Ovary (tissue), 3 donors: ENCODE measurements at regions not wholly inside any gene's neighbourhood (a gene's known extent, or its start where the extent isn't known, plus 50 kb on each side); places are given as distances from the start of the nearest gene placed in this dataset.

Source experiments
- EP300 ChIP-seq: sonication (generic); formaldehyde crosslinking; IDR thresholded peaks from one replicate; pipeline ENCODE4 v1.6.1; 2017; ENCODE audit warnings: antibody characterized with exemption
- POLR2A ChIP-seq: fragments of 450-650 bp; IDR thresholded peaks from one replicate; pipeline ENCODE4 v1.6.1; 2017; ENCODE audit warnings: antibody characterized with exemption, mild to moderate bottlenecking, moderate library complexity
- TF ChIP-seq, protein P1 (sequence below), 3 donors: fragments of 450-650 bp in 2 of 3; fragments of 200-600 bp in 1 of 3; IDR thresholded peaks; one replicate each; pipeline versions ENCODE4 v1.5.1 to v1.8.0; 2016 to 2022; ENCODE audit warnings: antibody characterized with exemption in 3 of 3, mild to moderate bottlenecking in 1 of 3
- donor health status: DM: no; HTN: no; CAD: no.

DNA sequence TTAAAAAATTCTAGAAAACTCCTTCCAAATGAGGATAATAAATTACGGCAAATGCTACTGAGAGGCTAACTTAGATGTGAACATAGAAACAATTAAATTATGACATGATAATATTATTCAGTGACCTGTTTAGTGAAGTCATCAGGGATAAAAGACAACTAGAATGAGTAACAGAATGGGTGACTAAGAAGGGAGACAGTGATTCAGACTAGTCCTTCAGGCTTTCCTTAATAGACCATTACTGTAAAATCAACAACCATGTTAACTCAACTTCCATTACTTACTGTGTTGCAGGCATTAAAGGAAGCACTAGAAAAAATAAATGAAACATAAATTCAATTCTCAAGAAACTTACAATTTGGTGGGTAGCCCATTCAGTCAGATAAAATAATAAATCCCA lies 543.9 kb upstream of the LRFN5 start:
- TF ChIP-seq, protein P1, sequence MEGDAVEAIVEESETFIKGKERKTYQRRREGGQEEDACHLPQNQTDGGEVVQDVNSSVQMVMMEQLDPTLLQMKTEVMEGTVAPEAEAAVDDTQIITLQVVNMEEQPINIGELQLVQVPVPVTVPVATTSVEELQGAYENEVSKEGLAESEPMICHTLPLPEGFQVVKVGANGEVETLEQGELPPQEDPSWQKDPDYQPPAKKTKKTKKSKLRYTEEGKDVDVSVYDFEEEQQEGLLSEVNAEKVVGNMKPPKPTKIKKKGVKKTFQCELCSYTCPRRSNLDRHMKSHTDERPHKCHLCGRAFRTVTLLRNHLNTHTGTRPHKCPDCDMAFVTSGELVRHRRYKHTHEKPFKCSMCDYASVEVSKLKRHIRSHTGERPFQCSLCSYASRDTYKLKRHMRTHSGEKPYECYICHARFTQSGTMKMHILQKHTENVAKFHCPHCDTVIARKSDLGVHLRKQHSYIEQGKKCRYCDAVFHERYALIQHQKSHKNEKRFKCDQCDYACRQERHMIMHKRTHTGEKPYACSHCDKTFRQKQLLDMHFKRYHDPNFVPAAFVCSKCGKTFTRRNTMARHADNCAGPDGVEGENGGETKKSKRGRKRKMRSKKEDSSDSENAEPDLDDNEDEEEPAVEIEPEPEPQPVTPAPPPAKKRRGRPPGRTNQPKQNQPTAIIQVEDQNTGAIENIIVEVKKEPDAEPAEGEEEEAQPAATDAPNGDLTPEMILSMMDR (IDR thresholded peaks at IDR 0.05) = no peak
- no peak for TF ChIP-seq EP300
- TF ChIP-seq POLR2A = no peak
